ENCODE measurements at regions not wholly inside any gene's neighbourhood (a gene's known extent, or its start where the extent isn't known, plus 50 kb on each side); places are given as distances from the start of the nearest gene placed in this dataset.
A peak's percentile ranks its signal among the peaks of the same experiment; 100 is the strongest.

DNA sequence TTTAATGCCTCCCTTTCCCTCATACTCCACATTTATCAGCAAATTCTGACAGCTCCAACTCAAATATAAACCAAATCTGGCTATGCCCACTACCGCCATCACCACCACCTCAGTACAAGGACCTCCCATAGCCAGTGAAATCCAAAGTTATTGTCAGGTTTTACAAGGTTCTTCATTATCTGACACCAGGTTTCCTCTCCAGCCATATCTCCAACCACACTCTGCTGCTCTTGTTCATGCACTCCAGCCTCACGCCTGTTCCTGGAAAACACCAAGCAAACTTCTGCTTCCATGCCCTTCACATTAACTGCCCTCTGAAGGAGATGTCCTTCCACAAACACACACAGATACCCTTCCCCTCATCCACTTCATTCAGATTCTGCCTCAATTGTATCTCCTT is 102.2 kb upstream of the MIR17HG start:
- Histone ChIP-seq H3K27me3 (ENCODE audit: insufficient read depth) (no peaks in the 10 kb centered on the region), H3K36me3 (ENCODE audit: insufficient read depth) (no peaks in the 10 kb centered on the region), H2AFZ (no peak overlapping the region), H3K4me1 (ENCODE audit: insufficient read depth) (peaks cover 14% of the 10 kb centered on the region), H4K20me1 (replicated peaks; ENCODE audit: insufficient read depth) (no peaks in the 10 kb centered on the region), H3K4me3 (no peak overlapping the region), H3K27ac (ENCODE audit: low read depth) (no peak overlapping the region), H3F3A (replicated peaks; ENCODE audit: low read depth) (no peaks in the 10 kb centered on the region), H3K4me2 (no peak overlapping the region), H3K9me2 (ENCODE audit: insufficient read depth) (peaks cover 8% of the 10 kb centered on the region; the same call in 1 of the 2 replicates), H3K79me2 (replicated peaks; ENCODE audit: insufficient read depth) (no peaks in the 10 kb centered on the region)
- Mint-ChIP-seq H3K4me3 (no peak overlapping the region), H3K9me3 (peaks cover 12% of the 10 kb centered on the region; the same call in 1 of the 3 replicates), H3K27ac (no peak overlapping the region), H3K36me3 (ENCODE audit: low read depth) (peaks cover 6% of the 10 kb centered on the region), H3K4me1 (peaks cover 11% of the 10 kb centered on the region; the same call in 2 of the 3 replicates), H3K27me3 (ENCODE audit: insufficient read depth, low read depth, poor library complexity) (no peaks in the 10 kb centered on the region)
- no peak for ATAC-seq
- no peak for DNase-seq (ENCODE audit: low spot score)
- TF ChIP-seq CREB1 (CRISPR knock-in tag; IDR thresholded peaks at IDR 0.05; ENCODE audit: low read depth) (no peak), NANOG (IDR thresholded peaks at IDR 0.05; ENCODE audit: borderline replicate concordance) (no peak), EZH2 (IDR thresholded peaks at IDR 0.05; ENCODE audit: low read depth, unreplicated experiment) (no peak), STAT1 (IDR thresholded peaks at IDR 0.05; ENCODE audit: unreplicated experiment) (no peak), POLR2AphosphoS5 (IDR thresholded peaks at IDR 0.05; ENCODE audit: low read depth) (no peak), ZNF114 (CRISPR knock-in tag; IDR thresholded peaks at IDR 0.05) (no peak), CTCF (conservative IDR thresholded peaks at IDR 0.05; ENCODE audit: low read depth in 2 of 2) (no peak), JUNB (IDR thresholded peaks at IDR 0.05; ENCODE audit: unreplicated experiment) (no peak), EZH2phosphoT487 (IDR thresholded peaks at IDR 0.05; ENCODE audit: unreplicated experiment) (no peak), ZNF331 (CRISPR knock-in tag; IDR thresholded peaks at IDR 0.05; ENCODE audit: low read depth) (no peak)
- TF ChIP-seq, protein P1, sequence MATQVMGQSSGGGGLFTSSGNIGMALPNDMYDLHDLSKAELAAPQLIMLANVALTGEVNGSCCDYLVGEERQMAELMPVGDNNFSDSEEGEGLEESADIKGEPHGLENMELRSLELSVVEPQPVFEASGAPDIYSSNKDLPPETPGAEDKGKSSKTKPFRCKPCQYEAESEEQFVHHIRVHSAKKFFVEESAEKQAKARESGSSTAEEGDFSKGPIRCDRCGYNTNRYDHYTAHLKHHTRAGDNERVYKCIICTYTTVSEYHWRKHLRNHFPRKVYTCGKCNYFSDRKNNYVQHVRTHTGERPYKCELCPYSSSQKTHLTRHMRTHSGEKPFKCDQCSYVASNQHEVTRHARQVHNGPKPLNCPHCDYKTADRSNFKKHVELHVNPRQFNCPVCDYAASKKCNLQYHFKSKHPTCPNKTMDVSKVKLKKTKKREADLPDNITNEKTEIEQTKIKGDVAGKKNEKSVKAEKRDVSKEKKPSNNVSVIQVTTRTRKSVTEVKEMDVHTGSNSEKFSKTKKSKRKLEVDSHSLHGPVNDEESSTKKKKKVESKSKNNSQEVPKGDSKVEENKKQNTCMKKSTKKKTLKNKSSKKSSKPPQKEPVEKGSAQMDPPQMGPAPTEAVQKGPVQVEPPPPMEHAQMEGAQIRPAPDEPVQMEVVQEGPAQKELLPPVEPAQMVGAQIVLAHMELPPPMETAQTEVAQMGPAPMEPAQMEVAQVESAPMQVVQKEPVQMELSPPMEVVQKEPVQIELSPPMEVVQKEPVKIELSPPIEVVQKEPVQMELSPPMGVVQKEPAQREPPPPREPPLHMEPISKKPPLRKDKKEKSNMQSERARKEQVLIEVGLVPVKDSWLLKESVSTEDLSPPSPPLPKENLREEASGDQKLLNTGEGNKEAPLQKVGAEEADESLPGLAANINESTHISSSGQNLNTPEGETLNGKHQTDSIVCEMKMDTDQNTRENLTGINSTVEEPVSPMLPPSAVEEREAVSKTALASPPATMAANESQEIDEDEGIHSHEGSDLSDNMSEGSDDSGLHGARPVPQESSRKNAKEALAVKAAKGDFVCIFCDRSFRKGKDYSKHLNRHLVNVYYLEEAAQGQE (IDR thresholded peaks at IDR 0.05; ENCODE audit: unreplicated experiment), result no peak

DNA sequence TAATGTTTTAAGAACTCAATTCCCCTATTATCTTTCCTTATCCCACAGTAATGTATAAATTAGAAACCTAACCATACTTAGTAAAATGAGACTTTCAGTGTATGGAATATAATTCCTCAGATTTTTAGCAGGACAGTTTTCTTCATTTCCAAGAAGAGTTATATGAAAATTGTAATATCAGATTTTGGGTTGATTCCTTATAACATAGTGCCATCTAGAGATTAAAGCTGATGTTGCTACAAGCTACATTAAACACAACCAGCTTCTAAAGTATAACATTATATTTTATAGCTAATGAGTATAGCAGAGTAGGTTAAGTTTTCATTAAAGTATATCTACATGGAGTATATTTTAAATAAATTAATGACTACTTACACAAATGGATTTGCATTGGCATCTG is 99.7 kb upstream of the MIR17HG start:
- Histone ChIP-seq H2AFZ (no peak overlapping the region), H4K20me1 (replicated peaks; ENCODE audit: insufficient read depth) (no peaks in the 10 kb centered on the region), H3K79me2 (replicated peaks; ENCODE audit: insufficient read depth) (no peaks in the 10 kb centered on the region), H3K9me2 (ENCODE audit: insufficient read depth) (0 out of 2 replicates have a peak, but pooled peaks cover 3% of the 10 kb centered on the region), H3K27ac (ENCODE audit: low read depth) (no peak overlapping the region), H3K4me2 (no peak overlapping the region), H3K27me3 (ENCODE audit: insufficient read depth) (no peaks in the 10 kb centered on the region), H3K4me1 (ENCODE audit: insufficient read depth) (peaks cover 14% of the 10 kb centered on the region), H3K36me3 (ENCODE audit: insufficient read depth) (no peaks in the 10 kb centered on the region), H3K4me3 (no peak overlapping the region), H3F3A (replicated peaks; ENCODE audit: low read depth) (no peaks in the 10 kb centered on the region)
- peaks cover 4% of the 10 kb centered on the region; the same call in 2 of the 3 replicates for H3K36me3 Mint-ChIP-seq (ENCODE audit: low read depth)
- TF ChIP-seq CTCF (conservative IDR thresholded peaks at IDR 0.05; ENCODE audit: low read depth in 2 of 2) (peak in 1 of 2 experiments; percentile 79; a peak in 3 of 4 replicates), EZH2phosphoT487 (IDR thresholded peaks at IDR 0.05; ENCODE audit: unreplicated experiment) (no peak), ZNF114 (CRISPR knock-in tag; IDR thresholded peaks at IDR 0.05) (no peak)
- TF ChIP-seq, protein P1 (IDR thresholded peaks at IDR 0.05; ENCODE audit: unreplicated experiment), result no peak
- H3K4me3 Mint-ChIP-seq, result no peak overlapping the region
- H3K27ac Mint-ChIP-seq, result no peak overlapping the region; the same call in 1 of the 2 replicates
- no peak for ATAC-seq
- peak; percentile 34 for DNase-seq (ENCODE audit: low spot score)
- H3K4me1 Mint-ChIP-seq, result peaks cover 11% of the 10 kb centered on the region; the same call in 2 of the 3 replicates
- H3K27me3 Mint-ChIP-seq (ENCODE audit: insufficient read depth, low read depth, poor library complexity), result no peaks in the 10 kb centered on the region
- peaks cover 7% of the 10 kb centered on the region; the same call in 1 of the 3 replicates for H3K9me3 Mint-ChIP-seq

Data from GM23338 (cell line).